ENCODE measurements at regions not wholly inside any gene's neighbourhood (a gene's known extent, or its start where the extent isn't known, plus 50 kb on each side); places are given as distances from the start of the nearest gene placed in this dataset.

DNA sequence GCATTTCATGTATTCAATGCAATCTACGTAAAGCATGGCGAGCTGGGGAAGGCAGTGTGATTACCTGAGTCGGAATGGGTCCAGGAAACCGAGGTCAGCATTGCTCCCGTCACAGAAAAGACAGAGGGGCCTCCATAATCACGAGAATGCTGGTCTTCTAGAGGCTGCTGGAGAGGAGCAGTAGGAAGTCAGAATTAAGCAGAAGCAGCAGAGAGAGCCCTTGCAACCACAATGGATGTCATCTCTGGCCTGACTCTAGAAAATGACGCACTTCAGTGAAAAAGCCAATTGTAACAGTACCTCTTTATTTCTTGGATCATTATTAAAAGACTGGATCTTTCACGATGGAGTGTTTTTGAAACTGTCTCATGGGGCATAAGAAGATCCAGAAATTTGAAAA lies 69.5 kb upstream of the FOXN3 start:
- Mint-ChIP-seq H3K27ac (peak overlapping the region; percentile 98 to 99 (median 98)), H3K36me3 (peaks cover 17 to 22% of the 10 kb centered on the region in 2 donors), H3K27me3 (ENCODE audit: low read depth in 3 of 3) (peaks cover 0 to 4% (median 0%) of the 10 kb centered on the region in 3 donors), H3K9me3 (peaks cover 0 to 1% (median 0%) of the 10 kb centered on the region in 7 donors), H3K4me3 (peak overlapping the region; percentile 43 to 46), H3K4me1 (peaks cover 70% of the 10 kb centered on the region)
- peaks cover 84% of the 10 kb centered on the region for H3K79me2 ChIP-seq (ENCODE audit: insufficient read depth, low read length)
- no peaks in the 10 kb centered on the region for H3K27me3 ChIP-seq (ENCODE audit: control insufficient read depth in 2 of 2, insufficient read depth in 2 of 2, low read length in 2 of 2)
- H3K9me3 ChIP-seq (replicated peaks in 1 of 2; ENCODE audit: control insufficient read depth in 1 of 2, insufficient read depth in 1 of 2, low read length in 2 of 2): no peaks in the 10 kb centered on the region
- no peaks in the 10 kb centered on the region for H4K20me1 ChIP-seq (ENCODE audit: insufficient read depth, low read length)
- peak; percentile 77 to 83 (median 82) for DNase-seq
- H3K4me1 ChIP-seq (ENCODE audit: control insufficient read depth in 1 of 2, insufficient read depth in 2 of 2, low read length in 2 of 2): peaks cover 77 to 88% of the 10 kb centered on the region in 2 donors
- TF ChIP-seq CTCF (IDR thresholded peaks at IDR 0.05): no peak
- 27% methylated on average over 6 of the region's 8 CpGs for WGBS (ENCODE audit: insufficient coverage)
- no peaks in the 10 kb centered on the region for H3K36me3 ChIP-seq (replicated peaks in 1 of 2; ENCODE audit: control insufficient read depth in 1 of 2, insufficient read depth in 2 of 2, low read length in 2 of 2)
- intact Hi-C loops (cut with micrococcal nuclease): loop anchor here (5.0 kb wide), 2 partner anchors 39 to 69 kb away; partner anchors contain the start of gene FOXN3 (in 2 of the 2)
- H3K4me3 ChIP-seq (replicated peaks in 1 of 3; ENCODE audit: low read depth in 2 of 3, low read length in 3 of 3): peak overlapping the region in 1 of 3 experiments; percentile 33
- peak overlapping the region; percentile 44 for H3K4me2 ChIP-seq (replicated peaks; ENCODE audit: extremely low read depth, low read length, poor library complexity, severe bottlenecking)
- peak overlapping the region; percentile 90 to 98 for H3K27ac ChIP-seq (ENCODE audit: low read depth in 1 of 2, low read length in 2 of 2)
- H2AFZ ChIP-seq (ENCODE audit: insufficient read depth, low read depth, low read length, poor library complexity, severe bottlenecking): peak overlapping the region; percentile 26
- H3K9ac ChIP-seq (ENCODE audit: insufficient read depth, low read length, poor library complexity, severe bottlenecking): peak overlapping the region; percentile 66

GRCh38 chr14:89485264-89485663 lies 68.2 kb upstream of the FOXN3 start:
- H3K27ac Mint-ChIP-seq: peak overlapping the region; percentile 98 to 99 (median 98)

More at GRCh38 chr14:89485264-89485663, 68.2 kb upstream of the FOXN3 start:
- Histone ChIP-seq H3K79me2 (ENCODE audit: insufficient read depth, low read length) (peaks cover 86% of the 10 kb centered on the region), H3K27ac (ENCODE audit: low read depth in 1 of 2, low read length in 2 of 2) (peak overlapping the region; percentile 90 to 98), H3K27me3 (ENCODE audit: control insufficient read depth in 2 of 2, insufficient read depth in 2 of 2, low read length in 2 of 2) (no peaks in the 10 kb centered on the region), H3K4me1 (ENCODE audit: control insufficient read depth in 1 of 2, insufficient read depth in 2 of 2, low read length in 2 of 2) (peaks cover 88 to 98% of the 10 kb centered on the region in 2 donors), H3K9ac (ENCODE audit: insufficient read depth, low read length, poor library complexity, severe bottlenecking) (peak overlapping the region; percentile 62), H3K4me3 (replicated peaks in 1 of 3; ENCODE audit: low read depth in 2 of 3, low read length in 3 of 3) (peak overlapping the region in 1 of 3 experiments; percentile 33), H4K20me1 (ENCODE audit: insufficient read depth, low read length) (no peaks in the 10 kb centered on the region), H3K9me3 (replicated peaks in 1 of 2; ENCODE audit: control insufficient read depth in 1 of 2, insufficient read depth in 1 of 2, low read length in 2 of 2) (no peaks in the 10 kb centered on the region), H2AFZ (ENCODE audit: insufficient read depth, low read depth, low read length, poor library complexity, severe bottlenecking) (no peak overlapping the region), H3K4me2 (replicated peaks; ENCODE audit: extremely low read depth, low read length, poor library complexity, severe bottlenecking) (peak overlapping the region; percentile 44), H3K36me3 (replicated peaks in 1 of 2; ENCODE audit: control insufficient read depth in 1 of 2, insufficient read depth in 2 of 2, low read length in 2 of 2) (no peaks in the 10 kb centered on the region)
- Mint-ChIP-seq H3K4me3 (peak overlapping the region in 1 of 2 donors; percentile 51), H3K9me3 (peaks cover 0 to 1% (median 0%) of the 10 kb centered on the region in 7 donors), H3K27me3 (ENCODE audit: low read depth in 3 of 3) (peaks cover 0 to 4% (median 0%) of the 10 kb centered on the region in 3 donors), H3K4me1 (peaks cover 78% of the 10 kb centered on the region), H3K36me3 (peaks cover 11 to 20% of the 10 kb centered on the region in 2 donors)
- WGBS (ENCODE audit: insufficient coverage): 0% methylated on average over 1 of the region's 2 CpGs
- intact Hi-C loops (cut with micrococcal nuclease): loop anchor here (5.0 kb wide), 2 partner anchors 38 to 68 kb away; partner anchors contain the start of gene FOXN3 (in 2 of the 2)
- DNase-seq: peak; percentile 65 to 85 (median 76)
- TF ChIP-seq CTCF (IDR thresholded peaks at IDR 0.05): no peak
